ENCODE measurements at regions not wholly inside any gene's neighbourhood (a gene's known extent, or its start where the extent isn't known, plus 50 kb on each side); places are given as distances from the start of the nearest gene placed in this dataset.

- no peak for TF ChIP-seq POLR2A (IDR thresholded peaks at IDR 0.05; ENCODE audit: low read depth, low read length)
- TF ChIP-seq POLR2AphosphoS5 (IDR thresholded peaks at IDR 0.05; ENCODE audit: low read depth, low read length) = no peak
- TF ChIP-seq TAF1 (IDR thresholded peaks at IDR 0.05; ENCODE audit: borderline replicate concordance, low read depth, low read length) = no peak
Observed at GRCh38 chr2:206219957-206220356, 54.5 kb upstream of the ZDBF2 start.
